Activated T-cell treated with anti-CD3 and anti-CD28 coated beads for 1 hour (primary cell): ENCODE measurements at regions not wholly inside any gene's neighbourhood (a gene's known extent, or its start where the extent isn't known, plus 50 kb on each side); places are given as distances from the start of the nearest gene placed in this dataset.
"Not testable (repeated sequence)": the region's sequence is repeated elsewhere in the genome, so short reads cannot be mapped to it uniquely, and the experiment has no call there.

Experiments used
- DNase-seq: peaks from one replicate; pipeline ENCODE4 v3.0.0-alpha.2; 2020; ENCODE audit warnings: low read depth

GRCh38 chr2:59250307-59250677, 1009.2 kb upstream of the FANCL start:
- no peak for DNase-seq

GRCh38 chr2:59249441-59250306, 1008.5 kb upstream of the FANCL start:
- DNase-seq, result no peak

DNA sequence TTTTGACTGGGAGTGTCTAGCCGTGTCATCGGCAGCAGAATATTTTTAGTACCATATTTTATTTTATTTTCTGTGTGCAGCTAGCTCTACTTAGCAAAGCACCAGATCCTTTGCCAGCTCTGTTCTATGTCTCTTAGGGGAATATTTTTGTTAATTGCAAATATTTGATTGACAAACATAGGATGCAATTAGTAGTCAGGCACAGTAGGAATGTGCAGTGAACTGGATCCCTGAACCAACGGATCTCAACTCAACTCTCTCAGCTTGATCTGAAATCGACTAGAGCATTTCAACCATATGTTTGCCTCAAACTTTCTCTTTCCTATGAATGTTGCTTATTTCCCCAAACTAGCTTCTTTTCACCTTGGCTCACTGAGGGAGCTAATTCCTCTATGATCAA, 998.0 kb upstream of the FANCL start:
- DNase-seq, result no peak

DNA sequence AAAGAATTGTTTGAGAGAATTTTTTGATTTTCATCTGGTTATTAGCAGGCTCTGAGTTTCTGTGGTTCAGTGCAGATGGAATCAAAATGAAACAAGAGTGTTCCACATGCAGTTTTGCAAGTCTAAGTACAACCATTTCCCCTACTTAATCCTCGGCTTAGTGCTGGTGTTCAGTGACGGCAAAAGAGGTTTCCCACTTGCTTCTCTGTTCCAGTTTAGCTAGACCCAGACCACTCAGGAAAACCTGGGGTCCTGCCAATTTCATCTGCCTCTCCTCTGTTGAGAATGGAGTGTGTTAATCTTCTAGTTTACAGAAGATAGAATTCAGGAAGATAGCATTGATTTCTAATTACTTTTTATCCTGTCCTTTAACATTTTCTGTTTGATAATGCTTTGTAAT, 996.2 kb upstream of the FANCL start:
- no peak for DNase-seq

DNA sequence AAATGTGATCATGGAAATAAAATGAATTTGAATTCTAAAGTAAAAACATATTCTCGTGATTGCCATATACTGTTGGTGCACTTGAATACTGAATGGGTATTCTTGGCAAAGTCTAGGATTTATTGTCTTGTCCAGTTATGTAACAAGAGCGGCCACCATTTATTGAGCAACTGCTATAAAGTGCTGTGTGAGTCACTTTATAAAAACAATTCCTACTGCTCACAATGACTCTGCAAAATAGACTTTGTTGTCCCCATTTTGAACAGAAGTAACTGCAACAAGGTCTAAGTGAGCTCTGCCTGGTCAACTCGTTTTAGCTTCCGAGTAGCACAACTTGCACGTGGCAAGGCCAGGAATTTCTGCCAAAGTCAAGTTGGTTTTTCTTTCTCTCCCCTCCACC, 995.6 kb upstream of the FANCL start:
- DNase-seq, result no peak

DNA sequence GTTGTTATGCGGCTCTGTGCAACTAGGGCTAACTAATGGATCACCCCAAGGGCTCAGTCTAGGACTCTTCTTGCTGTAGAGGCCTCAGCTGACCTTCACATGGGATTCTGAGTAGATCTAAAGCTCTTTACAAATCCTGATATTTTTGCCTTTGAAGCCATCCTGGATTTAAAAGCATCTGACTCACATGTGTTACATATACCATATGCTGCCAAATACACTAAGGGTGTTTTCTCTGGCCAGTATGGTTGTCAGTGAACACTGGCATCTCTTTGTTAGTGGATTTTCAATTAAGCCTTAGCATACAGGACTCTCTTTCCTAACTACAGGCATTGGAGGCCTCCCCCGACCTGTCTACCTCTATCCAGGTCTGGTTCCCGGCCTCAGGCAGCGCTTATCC, 992.8 kb upstream of the FANCL start:
- DNase-seq, result no peak

GRCh38 chr2:59233448-59233847, 992.3 kb upstream of the FANCL start:
- DNase-seq, result no peak

DNA sequence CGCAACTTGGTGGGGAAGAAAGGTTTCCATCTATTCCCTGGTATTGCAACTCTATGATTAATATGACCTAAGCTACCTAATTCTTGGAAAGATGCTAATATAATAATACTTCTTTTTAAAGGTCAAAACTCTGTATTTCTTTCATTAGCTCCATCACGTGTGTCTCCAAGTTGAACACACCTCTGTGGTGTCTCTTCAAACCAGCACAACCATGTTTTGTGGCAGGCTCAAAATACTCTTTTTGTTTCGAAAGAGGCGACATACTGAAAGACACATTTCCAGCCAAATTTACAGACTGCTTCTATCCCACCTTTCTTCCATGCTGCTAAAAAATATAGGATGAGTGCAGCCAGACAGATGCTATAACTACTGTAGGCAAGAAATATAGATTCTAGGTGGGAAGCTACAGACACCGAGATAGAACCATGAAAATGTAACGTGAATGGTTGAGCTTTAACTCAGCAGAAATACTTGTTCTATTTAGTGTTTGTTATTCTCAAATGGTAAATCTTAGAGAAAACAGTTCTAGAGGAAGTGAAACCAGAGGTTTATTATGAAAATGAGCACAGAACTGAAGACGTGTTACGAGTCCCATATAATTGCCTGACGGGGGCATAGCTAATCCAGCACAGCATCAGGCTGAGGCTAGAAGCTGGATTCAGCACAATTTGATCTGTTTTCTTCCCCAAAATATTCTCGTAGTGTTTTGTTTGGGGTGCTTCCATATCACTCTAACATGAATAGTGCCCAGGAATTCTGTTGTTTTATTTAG, 991.5 kb upstream of the FANCL start:
- DNase-seq, result no peak

DNA sequence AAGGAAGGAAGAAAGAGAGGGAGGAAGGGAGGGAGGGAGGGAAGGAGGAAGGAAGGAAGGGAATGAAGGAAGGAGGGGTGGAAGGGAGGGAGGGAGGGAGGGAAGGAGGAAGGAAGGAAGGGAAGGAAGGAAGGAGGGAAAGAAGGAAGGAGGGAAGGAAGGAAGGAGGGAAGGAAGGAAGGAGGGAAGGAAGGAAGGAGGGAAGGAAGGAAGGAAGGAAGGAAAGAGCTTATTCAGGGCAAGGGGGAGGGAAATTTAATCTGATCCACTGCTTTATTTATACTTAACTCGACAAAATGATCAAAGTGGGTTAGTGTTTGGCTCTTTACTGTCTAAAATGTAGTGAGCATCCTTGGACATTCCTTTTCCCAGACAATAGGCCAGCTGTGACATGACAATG, 985.2 kb upstream of the FANCL start:
- not testable (repeated sequence) for DNase-seq

- no peak for DNase-seq
Measured at GRCh38 chr2:59223742-59224141, 982.6 kb upstream of the FANCL start.

DNA sequence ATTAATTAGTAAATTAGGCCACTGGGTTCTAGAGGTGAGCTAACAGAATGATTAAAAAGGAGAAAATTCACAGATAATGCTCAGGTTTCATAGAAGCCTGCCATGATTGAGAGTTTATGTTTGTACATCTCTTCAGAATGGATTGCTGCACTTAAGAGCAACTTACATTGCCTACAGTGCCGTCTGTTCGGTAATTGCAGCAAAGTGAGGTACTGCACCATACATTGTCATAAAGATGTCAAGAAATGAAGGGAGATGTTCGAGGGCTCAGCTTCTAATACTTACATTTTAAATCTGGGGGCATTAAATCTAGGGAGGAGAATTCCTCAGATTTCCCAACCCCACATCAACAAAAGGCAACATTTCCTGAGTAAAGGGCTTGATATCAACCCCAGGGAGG, 976.2 kb upstream of the FANCL start:
- DNase-seq, result no peak

DNA sequence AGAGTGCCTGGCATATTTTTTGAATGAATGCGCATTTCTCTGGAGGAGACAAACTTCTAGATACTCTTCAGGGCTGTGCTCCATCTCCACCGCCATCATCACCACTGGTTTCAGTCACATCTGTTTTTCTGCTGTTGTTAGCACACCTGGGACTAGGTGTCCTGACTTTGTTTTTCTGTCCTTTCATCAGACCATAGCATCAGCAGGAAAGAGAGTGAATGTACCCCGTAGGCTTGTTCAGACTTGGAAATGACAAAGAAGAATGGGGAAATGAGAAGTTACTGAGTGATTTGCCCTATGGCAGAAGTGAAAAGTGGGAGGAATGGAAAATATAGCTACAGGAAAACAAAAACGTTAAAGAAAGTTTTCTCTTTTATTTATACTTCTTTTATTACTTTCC, 965.2 kb upstream of the FANCL start:
- DNase-seq, result no peak

DNA sequence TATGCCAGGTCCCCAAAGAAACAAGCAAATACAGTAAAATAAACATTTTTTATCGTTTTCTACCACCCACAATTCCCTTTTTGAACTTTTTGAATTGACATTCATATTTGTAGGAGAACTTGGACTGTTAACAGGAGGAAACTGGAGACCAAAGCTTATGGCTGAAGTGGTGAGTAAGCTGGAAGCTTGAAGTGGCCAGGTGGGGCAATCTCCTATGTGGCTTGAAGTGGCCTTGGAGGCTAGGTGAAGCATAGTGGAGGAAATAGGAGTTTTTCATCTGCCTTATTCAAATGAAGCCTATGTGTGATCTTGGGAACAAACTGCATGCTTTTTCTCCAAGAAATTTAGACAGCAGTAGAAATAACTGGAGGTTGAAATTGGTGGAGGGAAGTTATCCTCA, 962.9 kb upstream of the FANCL start:
- no peak for DNase-seq

- no peak for DNase-seq
Measured at GRCh38 chr2:59196491-59196890, 955.4 kb upstream of the FANCL start.

DNA sequence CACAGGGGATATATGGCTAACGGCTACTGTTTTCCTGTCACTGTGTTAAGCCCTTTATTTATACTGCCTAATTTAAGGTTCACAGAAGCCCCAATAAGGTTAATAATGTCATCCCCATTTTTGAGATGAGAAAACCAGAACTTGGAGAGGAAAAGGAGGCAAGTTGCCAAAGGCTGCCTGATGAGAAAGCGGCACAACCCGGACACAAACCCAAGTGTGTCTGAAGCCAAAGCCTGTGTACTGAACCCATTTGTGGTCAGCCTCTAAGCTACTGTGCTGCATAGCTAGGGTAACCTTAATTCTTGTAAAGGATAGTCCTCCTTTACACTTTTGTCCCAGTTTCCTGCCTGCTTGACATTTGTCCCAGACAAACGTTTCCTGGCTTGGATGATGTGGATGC, 954.7 kb upstream of the FANCL start:
- DNase-seq, result no peak

DNA sequence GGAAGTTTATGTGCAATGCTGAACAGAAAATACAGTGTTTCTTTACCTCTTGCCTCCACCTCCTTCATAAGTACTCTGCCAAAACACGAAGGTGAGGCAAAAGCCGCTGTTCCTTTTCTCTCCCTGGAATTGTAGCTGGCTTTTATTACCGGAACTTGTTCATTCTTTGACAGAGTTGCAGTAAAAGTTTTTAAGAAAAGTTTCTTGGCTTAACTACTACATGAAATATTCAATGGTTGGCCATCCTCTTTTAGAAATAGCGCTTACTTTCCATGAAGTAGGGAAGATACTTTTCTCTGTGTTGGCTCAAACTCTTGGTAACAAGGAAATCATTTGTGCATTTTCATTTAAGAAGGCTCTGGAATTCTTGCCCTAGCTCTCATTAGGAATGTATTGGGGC, 950.7 kb upstream of the FANCL start:
- DNase-seq, result no peak

GRCh38 chr2:59190518-59190917, 949.4 kb upstream of the FANCL start:
- DNase-seq, result no peak

GRCh38 chr2:59184276-59185020, 943.3 kb upstream of the FANCL start:
- DNase-seq, result no peak

DNA sequence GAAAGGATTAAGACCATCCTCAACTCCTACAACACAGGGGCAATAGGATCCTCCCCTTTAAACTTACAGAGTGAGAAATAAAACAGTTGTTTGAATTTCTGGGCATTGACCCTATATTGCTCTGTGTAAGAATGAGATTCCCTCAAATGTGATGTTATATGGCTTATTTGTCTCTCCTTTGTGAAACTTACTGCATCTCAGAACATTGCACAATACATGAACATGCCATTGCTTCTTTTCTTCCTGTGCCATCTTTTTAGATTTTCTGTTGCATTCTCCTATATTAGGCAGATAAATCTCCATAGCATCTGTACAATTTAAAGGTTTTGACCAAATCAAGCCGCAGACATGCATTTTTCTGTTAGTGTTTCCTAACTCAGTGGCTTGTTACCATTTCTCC, 941.9 kb upstream of the FANCL start:
- no peak for DNase-seq

DNA sequence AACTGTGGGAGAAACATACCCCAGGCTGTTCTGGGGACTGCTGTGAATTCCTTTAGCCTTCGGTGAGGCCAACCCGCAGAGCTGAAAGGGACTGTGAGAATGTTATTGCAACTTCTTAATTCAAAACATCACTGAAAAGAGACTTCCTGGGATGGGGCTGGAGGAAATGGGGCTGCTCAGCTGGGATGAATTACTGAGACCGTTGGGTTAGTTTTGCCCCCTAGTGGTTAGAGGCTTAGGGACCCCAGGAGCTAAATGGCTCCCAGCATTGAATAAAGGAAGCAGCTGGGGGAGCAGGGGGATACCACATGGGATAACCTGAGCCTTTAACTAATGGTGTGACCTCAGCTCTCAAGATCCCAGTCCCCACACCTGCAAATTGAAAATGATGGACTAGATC, 941.1 kb upstream of the FANCL start:
- DNase-seq, result no peak

DNA sequence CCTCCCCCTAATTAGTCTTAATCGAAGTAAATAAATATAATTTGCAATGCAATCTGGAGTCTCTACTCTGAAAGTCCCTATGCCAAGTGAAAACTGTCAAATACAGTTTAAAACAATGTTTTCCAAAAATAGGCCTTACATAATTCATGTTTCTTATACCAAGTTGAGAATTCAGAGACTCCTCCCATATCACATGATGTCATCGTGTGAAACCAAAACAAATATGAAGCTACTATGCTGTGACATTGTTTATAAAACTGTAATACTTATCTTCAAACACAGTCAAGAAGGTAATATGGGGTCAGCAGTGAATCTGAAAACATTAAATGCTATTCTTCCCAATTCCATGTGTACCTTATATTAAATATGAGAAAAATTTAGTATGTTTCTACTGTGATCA, 940.2 kb upstream of the FANCL start:
- DNase-seq, result no peak

- DNase-seq, result no peak
Measured at GRCh38 chr2:59180621-59181020, 939.5 kb upstream of the FANCL start.

DNA sequence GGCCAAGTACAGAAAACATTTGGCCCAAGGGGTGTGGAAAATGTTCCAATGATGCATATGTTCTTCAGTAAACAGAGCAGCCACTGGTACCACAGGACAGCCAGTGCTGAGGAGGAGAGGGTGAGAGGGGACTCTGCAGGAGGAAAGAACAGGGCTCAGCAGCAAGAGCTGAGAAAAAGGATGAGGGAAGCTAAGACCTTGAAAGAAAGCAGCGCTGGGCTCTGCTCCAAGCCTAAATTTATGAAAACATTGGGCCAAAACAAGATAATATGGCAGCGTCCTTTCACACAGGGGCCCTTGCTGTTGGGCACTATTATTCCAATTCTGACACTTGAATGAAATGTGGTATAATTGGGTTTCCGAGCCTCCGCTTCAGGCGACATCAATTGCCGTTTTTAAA, 939.0 kb upstream of the FANCL start:
- DNase-seq, result no peak
